ENCODE measurements at regions not wholly inside any gene's neighbourhood (a gene's known extent, or its start where the extent isn't known, plus 50 kb on each side); places are given as distances from the start of the nearest gene placed in this dataset.

- no peaks in the 10 kb centered on the region for H3K79me1 ChIP-seq (ENCODE audit: low read depth, low read length)
- POLR2A ChIA-PET (ENCODE audit: partially characterized antibody), result no interaction called here
- H3K9me3 ChIP-seq (ENCODE audit: insufficient read depth in 2 of 2, low read depth in 1 of 2, low read length in 1 of 2), result no peaks in the 10 kb centered on the region; a peak in 1 of 4 replicates
- no peaks in the 10 kb centered on the region for H3K4me1 ChIP-seq (replicated peaks in 1 of 4; ENCODE audit: control insufficient read depth in 3 of 4, insufficient read depth in 4 of 4, low read length in 3 of 4)
- CTCF ChIA-PET (ENCODE audit: partially characterized antibody), result interaction anchor here (0.6 to 1.4 kb wide), 2 partner anchors 14 to 1381 kb away, joined by 4 to 5 read pairs; no protein-coding TSS in a partner anchor
- H4K20me1 ChIP-seq (replicated peaks in 1 of 2; ENCODE audit: control insufficient read depth in 1 of 2, insufficient read depth in 2 of 2, low read length in 2 of 2), result no peaks in the 10 kb centered on the region
- peaks cover 13% of the 10 kb centered on the region; the same call in 1 of the 2 replicates for H3K23me2 ChIP-seq (ENCODE audit: low read depth, low read length)
- no peak for FAIRE-seq
- no peak overlapping the region for H2BK15ac ChIP-seq (ENCODE audit: low read length)
- WGBS, 2 experiments (ENCODE audit: extremely low coverage in 1 of 2, insufficient coverage in 1 of 2, insufficient read length in 1 of 2, insufficient replicate concordance in 2 of 2, low coverage in 1 of 2, low lambda C conversion rate in 2 of 2, missing lambda C conversion rate in 1 of 2), result 90% methylated on average over 15 of the region's 16 CpGs; no CpG with 5 or more reads in 1 of the 2 experiments
- no peak overlapping the region for H2BK120ac ChIP-seq (replicated peaks; ENCODE audit: low read depth, low read length)
- no peak overlapping the region for H4K8ac ChIP-seq (ENCODE audit: extremely low read depth, insufficient read depth, low read length)
- H3K27ac ChIP-seq (ENCODE audit: low read depth, low read length), result no peak overlapping the region
- H3K18ac ChIP-seq (ENCODE audit: extremely low read depth, low read length), result no peak overlapping the region
- no peak overlapping the region for H3K4ac ChIP-seq (replicated peaks; ENCODE audit: insufficient read length, low read depth, low read length)
- H3K23ac ChIP-seq (ENCODE audit: insufficient read length), result no peak overlapping the region
- no peak overlapping the region for H3K9ac ChIP-seq (replicated peaks in 1 of 4; ENCODE audit: extremely low read depth in 1 of 4, low read depth in 3 of 4, low read length in 3 of 4)
- no peak overlapping the region for H2BK5ac ChIP-seq (ENCODE audit: low read depth, low read length)
- no peak overlapping the region for H3K56ac ChIP-seq (replicated peaks; ENCODE audit: insufficient read length, low read depth, low read length)
- no peak overlapping the region for H2AK5ac ChIP-seq (ENCODE audit: low read depth, low read length)
- H2BK20ac ChIP-seq (ENCODE audit: low read length), result no peak overlapping the region
- no peak overlapping the region for H3K4me3 ChIP-seq (ENCODE audit: extremely low read depth in 1 of 4, insufficient read depth in 2 of 4, low read depth in 3 of 4, low read length in 4 of 4)
- H2AFZ ChIP-seq (ENCODE audit: low read length), result no peak overlapping the region
- no peak overlapping the region for H3K14ac ChIP-seq (ENCODE audit: insufficient read length)
- H4K91ac ChIP-seq (replicated peaks; ENCODE audit: insufficient read length, low read length), result no peak overlapping the region
- H3K27me3 ChIP-seq (replicated peaks in 1 of 4; ENCODE audit: control insufficient read depth in 3 of 4, extremely low read depth in 1 of 4, insufficient read depth in 3 of 4, low read length in 3 of 4), result no peaks in the 10 kb centered on the region
- no peak overlapping the region for H2BK12ac ChIP-seq (ENCODE audit: low read depth, low read length)
- no peaks in the 10 kb centered on the region for H3K36me3 ChIP-seq (ENCODE audit: control insufficient read depth in 2 of 4, insufficient read depth in 4 of 4, low read length in 3 of 4)
- no peaks in the 10 kb centered on the region for H3K79me2 ChIP-seq (ENCODE audit: control insufficient read depth in 1 of 2, insufficient read depth in 2 of 2, low read length in 2 of 2)
- DNase-seq (ENCODE audit: low read depth in 1 of 2, low spot score in 2 of 2), result no peak
- no peak overlapping the region for H4K5ac ChIP-seq (ENCODE audit: insufficient read length, low read depth, low read length)
- H3K4me2 ChIP-seq (ENCODE audit: insufficient read depth in 1 of 2, low read depth in 2 of 2, low read length in 2 of 2), result no peak overlapping the region
- TF ChIP-seq HDAC6 (IDR thresholded peaks at IDR 0.05; ENCODE audit: low read depth, low read length), result no peak
- no peak for TF ChIP-seq MAX (IDR thresholded peaks at IDR 0.05)
- TF ChIP-seq RXRA (IDR thresholded peaks at IDR 0.05; ENCODE audit: insufficient read depth, low read depth, low read length), result no peak
- no peak for TF ChIP-seq ATF3 (IDR thresholded peaks at IDR 0.05; ENCODE audit: insufficient read depth, low read depth, low read length)
- no peak for TF ChIP-seq EGR1 (IDR thresholded peaks at IDR 0.05; ENCODE audit: borderline replicate concordance, low read depth, low read length)
- TF ChIP-seq RFX5 (IDR thresholded peaks at IDR 0.05; ENCODE audit: borderline replicate concordance, low read depth, low read length), result no peak
- no peak for TF ChIP-seq POLR2A (IDR thresholded peaks at IDR 0.05; ENCODE audit: control extremely low read depth in 1 of 2, low read depth in 2 of 2, low read length in 2 of 2)
- TF ChIP-seq JUN (IDR thresholded peaks at IDR 0.05; ENCODE audit: low read depth, low read length), result no peak
- no peak for TF ChIP-seq JUND (IDR thresholded peaks at IDR 0.05; ENCODE audit: low read length)
- TF ChIP-seq ATF2 (IDR thresholded peaks at IDR 0.05; ENCODE audit: low read length), result no peak
- TF ChIP-seq BRCA1 (IDR thresholded peaks at IDR 0.05; ENCODE audit: low read depth, low read length), result no peak
These were observed 97.3 kb downstream of the RTP5 start for GRCh38 chr2:241966647-241967466.

All from H1 (cell line).